MCF 10A (cell line): ENCODE measurements at regions not wholly inside any gene's neighbourhood (a gene's known extent, or its start where the extent isn't known, plus 50 kb on each side); places are given as distances from the start of the nearest gene placed in this dataset.

Experiments
- BruUV-seq: library from RNA; stranded (reverse); fragments of 400-500 nt; replicated peaks from 2 replicates; lab custom pipeline; 2021; lab: Mats Ljungman, UMichigan
- CTCF ChIA-PET: fragments of 300-600 bp; sonication (Branson Sonifier 250); formaldehyde crosslinking; extraction: SDS; loops from one replicate; lab custom pipeline; 2021; ENCODE audit warnings: antibody characterized with exemption, inconsistent platforms; lab: Yijun Ruan, JAX
- POLR2A ChIA-PET: fragments of 300-600, 350-650 bp; sonication (Branson Sonifier 250); formaldehyde crosslinking; extraction: SDS; loops from one replicate; lab custom pipeline; 2020; ENCODE audit warnings: antibody characterized with exemption, inconsistent platforms; lab: Yijun Ruan, JAX
- DNase-seq: peaks from one replicate; pipeline ENCODE4 v3.0.0-alpha.2; 2018; ENCODE audit not compliant: unreplicated experiment
- H3K27ac Mint-ChIP-seq: one replicate; pipeline ENCODE4 v1.8.0; 2022; ENCODE audit warnings: mild to moderate bottlenecking, low read depth, mixed read lengths; ENCODE audit not compliant: unreplicated experiment
- H3K27me3 Mint-ChIP-seq: one replicate; pipeline ENCODE4 v1.8.0; 2022; ENCODE audit warnings: mixed read lengths; ENCODE audit not compliant: insufficient read depth, unreplicated experiment
- H3K36me3 Mint-ChIP-seq: one replicate; pipeline ENCODE4 v1.8.0; 2022; ENCODE audit warnings: mild to moderate bottlenecking, moderate library complexity, mixed read lengths; ENCODE audit not compliant: insufficient read depth, unreplicated experiment
- H3K4me1 Mint-ChIP-seq: one replicate; pipeline ENCODE4 v1.8.0; 2022; ENCODE audit warnings: mixed read lengths; ENCODE audit not compliant: insufficient read depth, unreplicated experiment
- H3K4me3 Mint-ChIP-seq: one replicate; pipeline ENCODE4 v1.8.0; 2022; ENCODE audit warnings: mild to moderate bottlenecking, moderate library complexity, mixed read lengths; ENCODE audit not compliant: unreplicated experiment
- H3K9me3 Mint-ChIP-seq: one replicate; pipeline ENCODE4 v1.8.0; 2022; ENCODE audit warnings: mixed read lengths; ENCODE audit not compliant: unreplicated experiment
- CTCF ChIP-seq: fragments of 200-600 bp; IDR thresholded peaks from one replicate; pipeline ENCODE4 v1.8.0; 2022; ENCODE audit warnings: antibody characterized with exemption, mild to moderate bottlenecking; ENCODE audit not compliant: unreplicated experiment
- intact Hi-C: fragments of 100-400 bp; cut with micrococcal nuclease; formaldehyde crosslinking; loops from 2 replicates; pipeline ENCODE4 v1.14.1; 2022

GRCh38 chr14:43411841-43412240 is 1095.2 kb downstream of the FSCB start:
- ChIA-PET CTCF (no interaction called here), POLR2A (no interaction called here)
- no peak overlapping the region for H3K27ac Mint-ChIP-seq
- no peaks in the 10 kb centered on the region for H3K36me3 Mint-ChIP-seq
- peaks cover 10% of the 10 kb centered on the region for H3K4me1 Mint-ChIP-seq
- no peaks in the 10 kb centered on the region for H3K9me3 Mint-ChIP-seq
- H3K4me3 Mint-ChIP-seq: no peak overlapping the region
- peak; percentile 14 for DNase-seq
- no peaks in the 10 kb centered on the region for H3K27me3 Mint-ChIP-seq
- no TSS peak for BruUV-seq
- no peak for TF ChIP-seq CTCF
- intact Hi-C loops: no loop called here

GRCh38 chr14:43410631-43411030 is 1096.5 kb downstream of the FSCB start:
- Mint-ChIP-seq H3K4me3 (no peak overlapping the region), H3K27ac (no peak overlapping the region), H3K27me3 (no peaks in the 10 kb centered on the region), H3K36me3 (no peaks in the 10 kb centered on the region), H3K4me1 (peaks cover 11% of the 10 kb centered on the region), H3K9me3 (no peaks in the 10 kb centered on the region)
- intact Hi-C loops: no loop called here
- no TSS peak for BruUV-seq
- TF ChIP-seq CTCF: no peak
- CTCF ChIA-PET: no interaction called here
- DNase-seq: no peak
- POLR2A ChIA-PET: interaction anchor here (0.6 kb wide), 2 partner anchors 567 to 884 kb away, joined by 3 read pairs; no protein-coding TSS in a partner anchor

GRCh38 chr14:43408472-43408871 is 1098.6 kb downstream of the FSCB start:
- BruUV-seq: no TSS peak
- POLR2A ChIA-PET: no interaction called here
- intact Hi-C loops: no loop called here
- Mint-ChIP-seq H3K4me3 (no peak overlapping the region), H3K4me1 (peaks cover 11% of the 10 kb centered on the region), H3K36me3 (no peaks in the 10 kb centered on the region), H3K27ac (no peak overlapping the region), H3K27me3 (no peaks in the 10 kb centered on the region), H3K9me3 (peaks cover 7% of the 10 kb centered on the region)
- DNase-seq: no peak
- CTCF ChIA-PET: no interaction called here
- TF ChIP-seq CTCF: no peak

- Mint-ChIP-seq H3K4me1 (peaks cover 11% of the 10 kb centered on the region), H3K36me3 (no peaks in the 10 kb centered on the region), H3K27ac (peak overlapping the region; percentile 37), H3K27me3 (no peaks in the 10 kb centered on the region), H3K9me3 (peaks cover 7% of the 10 kb centered on the region), H3K4me3 (no peak overlapping the region)
- intact Hi-C loops: no loop called here
- BruUV-seq: no TSS peak
- CTCF ChIA-PET: no interaction called here
- no peak for TF ChIP-seq CTCF
- DNase-seq: peak; percentile 28
- POLR2A ChIA-PET: no interaction called here
These were observed 1099.4 kb downstream of the FSCB start for GRCh38 chr14:43407706-43408105.
